ENCODE measurements at regions not wholly inside any gene's neighbourhood (a gene's known extent, or its start where the extent isn't known, plus 50 kb on each side); places are given as distances from the start of the nearest gene placed in this dataset.
"Not testable (repeated sequence)": the region's sequence is repeated elsewhere in the genome, so short reads cannot be mapped to it uniquely, and the experiment has no call there.

- not testable (repeated sequence) for H3K4me3 ChIP-seq; H3K27ac ChIP-seq; DNase-seq (ENCODE audit: low read depth in 1 of 2, low spot score in 1 of 2); H3K36me3 ChIP-seq; H3K9me3 ChIP-seq (ENCODE audit: low read depth); H3K27me3 ChIP-seq; H3K4me1 ChIP-seq (ENCODE audit: low read depth)
Measured at GRCh38 chr21:5144731-5145130, 5376.7 kb upstream of the TPTE start.

- not testable (repeated sequence) for H3K27me3 ChIP-seq; H3K27ac ChIP-seq; H3K9me3 ChIP-seq (ENCODE audit: low read depth); H3K36me3 ChIP-seq; H3K4me3 ChIP-seq; H3K4me1 ChIP-seq (ENCODE audit: low read depth); DNase-seq (ENCODE audit: low read depth in 1 of 2, low spot score in 1 of 2)
Measured at GRCh38 chr21:5147685-5148084, 5373.7 kb upstream of the TPTE start.

- not testable (repeated sequence) for H3K27ac ChIP-seq; H3K4me1 ChIP-seq (ENCODE audit: low read depth); H3K9me3 ChIP-seq (ENCODE audit: low read depth); H3K36me3 ChIP-seq; H3K4me3 ChIP-seq; DNase-seq (ENCODE audit: low read depth in 1 of 2, low spot score in 1 of 2); H3K27me3 ChIP-seq
Measured at GRCh38 chr21:5149222-5149621, 5372.2 kb upstream of the TPTE start.

GRCh38 chr21:5153842-5154640, 5367.3 kb upstream of the TPTE start:
- H3K4me1 ChIP-seq (ENCODE audit: low read depth); H3K36me3 ChIP-seq; H3K27me3 ChIP-seq; H3K9me3 ChIP-seq (ENCODE audit: low read depth); H3K27ac ChIP-seq; DNase-seq (ENCODE audit: low read depth in 1 of 2, low spot score in 1 of 2): not testable (repeated sequence)
- H3K4me3 ChIP-seq, result peak overlapping the region; percentile 53

- not testable (repeated sequence) for H3K27ac ChIP-seq; H3K9me3 ChIP-seq (ENCODE audit: low read depth); H3K27me3 ChIP-seq; H3K4me1 ChIP-seq (ENCODE audit: low read depth); H3K36me3 ChIP-seq
- peak overlapping the region; percentile 53 for H3K4me3 ChIP-seq
- peak; percentile 80 to 87 for DNase-seq (ENCODE audit: low read depth in 1 of 2, low spot score in 1 of 2)
Measured at GRCh38 chr21:5154641-5154982, 5366.8 kb upstream of the TPTE start.

GRCh38 chr21:5162693-5163574, 5358.4 kb upstream of the TPTE start:
- not testable (repeated sequence) for H3K27ac ChIP-seq; H3K4me3 ChIP-seq; H3K36me3 ChIP-seq; H3K9me3 ChIP-seq (ENCODE audit: low read depth); H3K27me3 ChIP-seq; DNase-seq (ENCODE audit: low read depth in 1 of 2, low spot score in 1 of 2); H3K4me1 ChIP-seq (ENCODE audit: low read depth)

- DNase-seq (ENCODE audit: low read depth in 1 of 2, low spot score in 1 of 2); H3K4me3 ChIP-seq; H3K27ac ChIP-seq: not testable (repeated sequence)
Measured at GRCh38 chr21:5165829-5166228, 5355.6 kb upstream of the TPTE start.

More at GRCh38 chr21:5165829-5166228, 5355.6 kb upstream of the TPTE start:
- not testable (repeated sequence) for H3K4me1 ChIP-seq (ENCODE audit: low read depth); H3K9me3 ChIP-seq (ENCODE audit: low read depth); H3K36me3 ChIP-seq; H3K27me3 ChIP-seq
